A673 (cell line): ENCODE measurements at regions not wholly inside any gene's neighbourhood (a gene's known extent, or its start where the extent isn't known, plus 50 kb on each side); places are given as distances from the start of the nearest gene placed in this dataset.

Experiments
- BruUV-seq: library from RNA; stranded (reverse); fragments of 400-500 nt; replicated peaks from 2 replicates; lab custom pipeline; 2021; lab: Mats Ljungman, UMichigan
- CTCF ChIA-PET: fragments of 300-600 bp; sonication (Branson Sonifier 250); formaldehyde crosslinking; loops from one replicate; lab custom pipeline; 2022; ENCODE audit warnings: antibody characterized with exemption; lab: Charles Lee
- POLR2A ChIA-PET: fragments of 300-600 bp; sonication (Branson Sonifier 250); formaldehyde crosslinking; loops from one replicate; lab custom pipeline; 2022; ENCODE audit warnings: antibody characterized with exemption; ENCODE audit not compliant: low non-redundant PET; lab: Charles Lee
- DNase-seq: peaks from one replicate; pipeline ENCODE4 v3.0.0-alpha.2; 2015; ENCODE audit warnings: low spot score
- H3K27ac ChIP-seq: fragments of 200-600 bp; sonication (generic); 2 replicates; pipeline ENCODE4 v1.5.1; 2016; ENCODE audit warnings: mixed run types, low read depth, mild to moderate bottlenecking, mixed read lengths, antibody characterized with exemption, low read length; ENCODE audit not compliant: poor library complexity, severe bottlenecking
- H3K27me3 ChIP-seq: fragments of 200-600 bp; sonication (generic); replicated peaks from 2 replicates; pipeline ENCODE4 v1.6.1; 2017; ENCODE audit warnings: mixed run types, low read depth, mild to moderate bottlenecking, mixed read lengths, antibody characterized with exemption, low read length; ENCODE audit not compliant: insufficient read depth, poor library complexity
- H3K36me3 ChIP-seq: fragments of 200-600 bp; sonication (generic); 2 replicates; pipeline ENCODE4 v1.6.1; 2016; ENCODE audit warnings: mixed run types, mild to moderate bottlenecking, mixed read lengths, antibody characterized with exemption, low read length; ENCODE audit not compliant: insufficient read depth, poor library complexity, severe bottlenecking
- H3K4me1 ChIP-seq: fragments of 200-600 bp; sonication (generic); 2 replicates; pipeline ENCODE4 v1.6.1; 2017; ENCODE audit warnings: mixed run types, mild to moderate bottlenecking, mixed read lengths, antibody characterized with exemption, low read length; ENCODE audit not compliant: insufficient read depth, poor library complexity, severe bottlenecking
- H3K4me3 ChIP-seq: fragments of 200-600 bp; sonication (generic); 2 replicates; pipeline ENCODE4 v1.5.1; 2016; ENCODE audit warnings: low read depth, mixed run types, mild to moderate bottlenecking, mixed read lengths, low read length; ENCODE audit not compliant: poor library complexity, severe bottlenecking
- H3K9me3 ChIP-seq: fragments of 200-600 bp; sonication (generic); 2 replicates; pipeline ENCODE4 v1.6.1; 2016; ENCODE audit warnings: mixed run types, low read depth, mild to moderate bottlenecking, mixed read lengths, antibody characterized with exemption, low read length; ENCODE audit not compliant: poor library complexity, severe bottlenecking
- EZH2 ChIP-seq: fragments of 200-600 bp; sonication (generic); IDR thresholded peaks from 2 replicates; pipeline ENCODE4 v1.6.1; 2017; ENCODE audit warnings: borderline replicate concordance, low read depth, mild to moderate bottlenecking, mixed read lengths, antibody characterized with exemption, low read length; ENCODE audit not compliant: poor library complexity, severe bottlenecking
- intact Hi-C: fragments of 100-400 bp; cut with micrococcal nuclease; formaldehyde crosslinking; loops from one replicate; pipeline ENCODE4 v1.10.0; 2022; ENCODE audit not compliant: unreplicated experiment
- TF ChIP-seq, protein P1 (sequence below): fragments of 300-800, 200-600 bp; sonication (generic); conservative IDR thresholded peaks from 2 replicates; pipeline ENCODE4 v1.5.1; 2017; ENCODE audit warnings: low read depth, mild to moderate bottlenecking, antibody characterized with exemption, low read length, moderate library complexity, mixed read lengths

DNA sequence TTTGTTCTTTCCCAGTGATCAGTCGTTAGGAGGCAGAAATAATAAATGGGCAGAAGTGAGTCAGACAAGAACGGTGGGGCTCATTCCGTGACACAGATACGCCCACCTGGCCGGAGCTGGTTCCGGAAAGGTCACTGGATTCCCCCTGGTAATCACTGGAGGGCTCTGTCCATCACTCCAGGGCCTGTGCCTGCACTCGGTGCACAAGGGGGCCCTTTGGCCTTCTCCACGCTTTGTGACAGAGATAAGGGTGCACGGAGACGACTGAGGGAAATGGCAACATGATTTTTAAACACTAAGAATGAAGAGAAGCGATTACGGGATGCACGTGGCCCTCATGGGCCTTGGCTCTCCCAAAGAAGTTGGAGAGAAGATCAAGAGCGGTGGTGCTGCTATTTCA is 84.4 kb downstream of the PTGR3 start:
- Histone ChIP-seq H3K9me3 (no peaks in the 10 kb centered on the region), H3K27me3 (no peaks in the 10 kb centered on the region), H3K4me1 (no peaks in the 10 kb centered on the region), H3K4me3 (no peak overlapping the region), H3K36me3 (no peaks in the 10 kb centered on the region), H3K27ac (no peak overlapping the region)
- DNase-seq = no peak
- BruUV-seq = no TSS peak
- ChIA-PET CTCF (no interaction called here), POLR2A (no interaction called here)
- TF ChIP-seq, protein P1, sequence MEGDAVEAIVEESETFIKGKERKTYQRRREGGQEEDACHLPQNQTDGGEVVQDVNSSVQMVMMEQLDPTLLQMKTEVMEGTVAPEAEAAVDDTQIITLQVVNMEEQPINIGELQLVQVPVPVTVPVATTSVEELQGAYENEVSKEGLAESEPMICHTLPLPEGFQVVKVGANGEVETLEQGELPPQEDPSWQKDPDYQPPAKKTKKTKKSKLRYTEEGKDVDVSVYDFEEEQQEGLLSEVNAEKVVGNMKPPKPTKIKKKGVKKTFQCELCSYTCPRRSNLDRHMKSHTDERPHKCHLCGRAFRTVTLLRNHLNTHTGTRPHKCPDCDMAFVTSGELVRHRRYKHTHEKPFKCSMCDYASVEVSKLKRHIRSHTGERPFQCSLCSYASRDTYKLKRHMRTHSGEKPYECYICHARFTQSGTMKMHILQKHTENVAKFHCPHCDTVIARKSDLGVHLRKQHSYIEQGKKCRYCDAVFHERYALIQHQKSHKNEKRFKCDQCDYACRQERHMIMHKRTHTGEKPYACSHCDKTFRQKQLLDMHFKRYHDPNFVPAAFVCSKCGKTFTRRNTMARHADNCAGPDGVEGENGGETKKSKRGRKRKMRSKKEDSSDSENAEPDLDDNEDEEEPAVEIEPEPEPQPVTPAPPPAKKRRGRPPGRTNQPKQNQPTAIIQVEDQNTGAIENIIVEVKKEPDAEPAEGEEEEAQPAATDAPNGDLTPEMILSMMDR = no peak
- TF ChIP-seq EZH2 = no peak
- intact Hi-C loops = no loop called here

DNA sequence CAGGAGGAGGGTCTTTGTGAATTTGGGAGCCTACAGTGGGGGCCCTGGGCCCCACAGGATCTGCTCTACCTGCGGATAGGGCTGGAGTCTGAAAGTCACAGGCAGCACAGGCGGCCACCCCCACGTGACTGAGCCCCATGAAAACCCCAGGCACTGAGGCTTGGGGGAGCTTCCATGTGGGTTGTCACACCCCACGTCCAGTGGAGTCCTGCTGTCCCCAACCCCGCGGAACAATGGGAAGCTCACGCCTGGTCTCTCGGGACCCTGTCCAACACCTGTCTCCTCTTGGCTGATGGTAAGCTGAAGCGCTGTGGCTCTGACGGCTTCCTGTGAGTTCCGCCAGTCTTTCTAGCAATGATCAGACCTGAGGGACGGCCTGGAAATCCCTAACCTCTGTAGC is 85.8 kb downstream of the PTGR3 start:
- BruUV-seq = no TSS peak
- ChIA-PET POLR2A (no interaction called here), CTCF (no interaction called here)
- intact Hi-C loops = no loop called here
- no peak overlapping the region for H3K27ac ChIP-seq
- no peaks in the 10 kb centered on the region for H3K27me3 ChIP-seq
- TF ChIP-seq, protein P1 = no peak
- no peak for TF ChIP-seq EZH2
- H3K4me3 ChIP-seq = no peak overlapping the region
- no peaks in the 10 kb centered on the region for H3K4me1 ChIP-seq
- H3K36me3 ChIP-seq = no peaks in the 10 kb centered on the region
- no peak for DNase-seq
- no peaks in the 10 kb centered on the region for H3K9me3 ChIP-seq

DNA sequence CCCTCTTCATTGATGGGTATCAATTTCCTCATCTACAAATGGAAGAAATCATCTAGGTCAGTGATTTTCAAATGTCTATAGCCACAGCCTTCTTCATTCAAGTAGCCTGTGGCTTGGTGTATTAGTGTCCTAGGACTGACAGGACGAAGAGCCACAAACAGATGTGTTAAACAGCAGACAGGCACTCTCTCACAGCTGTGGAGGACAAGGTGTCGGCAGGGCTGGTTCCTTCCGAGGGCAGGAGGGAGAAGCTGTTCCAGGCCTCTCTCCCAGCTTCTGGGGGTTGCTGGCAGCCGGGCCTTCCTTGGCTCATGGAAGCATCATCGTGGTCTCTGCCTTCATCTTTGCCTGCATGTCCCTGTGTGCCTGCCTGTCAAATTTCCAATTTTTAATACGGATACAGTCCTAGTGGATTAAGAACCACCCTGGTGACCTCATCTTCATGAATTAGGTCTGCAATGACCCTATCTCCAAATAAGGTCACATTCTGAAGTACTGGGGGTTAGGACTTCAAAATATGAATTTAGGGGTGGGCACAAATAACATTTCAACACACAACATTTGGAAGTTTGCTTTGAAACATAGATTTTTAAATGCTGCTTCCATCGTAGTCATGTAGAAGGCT is 86.5 kb downstream of the PTGR3 start:
- TF ChIP-seq EZH2 = no peak
- TF ChIP-seq, protein P1 = no peak
- Histone ChIP-seq H3K4me3 (no peak overlapping the region), H3K9me3 (no peaks in the 10 kb centered on the region), H3K36me3 (no peaks in the 10 kb centered on the region), H3K27me3 (no peaks in the 10 kb centered on the region), H3K4me1 (no peaks in the 10 kb centered on the region), H3K27ac (no peak overlapping the region)
- BruUV-seq = no TSS peak
- no peak for DNase-seq
- ChIA-PET CTCF (no interaction called here), POLR2A (interaction anchor here (0.7 kb wide), 1 partner anchor 519 kb away, joined by 3 read pairs; no protein-coding TSS in a partner anchor)
- intact Hi-C loops = no loop called here
